ENCODE measurements at regions not wholly inside any gene's neighbourhood (a gene's known extent, or its start where the extent isn't known, plus 50 kb on each side); places are given as distances from the start of the nearest gene placed in this dataset.
"Not testable (repeated sequence)": the region's sequence is repeated elsewhere in the genome, so short reads cannot be mapped to it uniquely, and the experiment has no call there.

- Histone ChIP-seq H3K27me3 (replicated peaks; ENCODE audit: control insufficient read depth, insufficient read depth, low read length) (no peaks in the 10 kb centered on the region), H3K36me3 (ENCODE audit: control insufficient read depth, insufficient read depth, low read length) (no peaks in the 10 kb centered on the region), H3K4me3 (replicated peaks; ENCODE audit: low read depth, low read length) (no peak overlapping the region)
- TF ChIP-seq, protein P1, sequence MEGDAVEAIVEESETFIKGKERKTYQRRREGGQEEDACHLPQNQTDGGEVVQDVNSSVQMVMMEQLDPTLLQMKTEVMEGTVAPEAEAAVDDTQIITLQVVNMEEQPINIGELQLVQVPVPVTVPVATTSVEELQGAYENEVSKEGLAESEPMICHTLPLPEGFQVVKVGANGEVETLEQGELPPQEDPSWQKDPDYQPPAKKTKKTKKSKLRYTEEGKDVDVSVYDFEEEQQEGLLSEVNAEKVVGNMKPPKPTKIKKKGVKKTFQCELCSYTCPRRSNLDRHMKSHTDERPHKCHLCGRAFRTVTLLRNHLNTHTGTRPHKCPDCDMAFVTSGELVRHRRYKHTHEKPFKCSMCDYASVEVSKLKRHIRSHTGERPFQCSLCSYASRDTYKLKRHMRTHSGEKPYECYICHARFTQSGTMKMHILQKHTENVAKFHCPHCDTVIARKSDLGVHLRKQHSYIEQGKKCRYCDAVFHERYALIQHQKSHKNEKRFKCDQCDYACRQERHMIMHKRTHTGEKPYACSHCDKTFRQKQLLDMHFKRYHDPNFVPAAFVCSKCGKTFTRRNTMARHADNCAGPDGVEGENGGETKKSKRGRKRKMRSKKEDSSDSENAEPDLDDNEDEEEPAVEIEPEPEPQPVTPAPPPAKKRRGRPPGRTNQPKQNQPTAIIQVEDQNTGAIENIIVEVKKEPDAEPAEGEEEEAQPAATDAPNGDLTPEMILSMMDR (IDR thresholded peaks at IDR 0.05; ENCODE audit: insufficient read depth, low read length, poor library complexity, severe bottlenecking): no peak
- no peak for DNase-seq (ENCODE audit: extremely low read depth, insufficient read length)
Observed at GRCh38 chr7:81232084-81232799, 313.4 kb upstream of the SEMA3C start.

DNA sequence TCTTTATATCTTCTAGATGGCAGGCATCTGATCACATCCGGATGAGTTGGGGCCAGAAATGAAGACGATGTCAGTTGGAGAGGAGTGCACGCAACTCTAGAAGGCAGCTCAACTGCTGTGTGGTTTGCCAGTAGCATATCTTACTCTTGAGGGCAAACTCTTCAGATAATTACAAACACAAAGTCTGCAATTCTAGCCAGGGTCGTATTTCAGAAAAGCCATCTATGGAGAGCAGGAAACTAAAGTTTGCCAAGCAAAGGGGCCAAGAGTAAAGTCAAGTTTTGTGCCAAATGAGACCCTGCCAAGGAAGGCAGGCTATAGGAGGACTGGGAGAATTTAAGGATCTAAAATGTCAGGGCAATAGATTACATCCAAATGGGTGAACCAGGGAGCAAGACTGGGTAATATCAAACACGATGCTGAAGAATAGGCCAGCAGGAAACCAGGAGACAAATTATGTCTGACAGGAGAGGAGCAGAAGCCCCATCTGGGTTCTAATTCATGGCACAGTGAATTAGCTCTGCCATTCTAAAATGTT lies 312.5 kb upstream of the SEMA3C start:
- DNase-seq (ENCODE audit: extremely low read depth, insufficient read length): no peak
- TF ChIP-seq, protein P1 (IDR thresholded peaks at IDR 0.05; ENCODE audit: insufficient read depth, low read length, poor library complexity, severe bottlenecking): no peak
- Histone ChIP-seq H3K36me3 (ENCODE audit: control insufficient read depth, insufficient read depth, low read length) (no peaks in the 10 kb centered on the region), H3K4me3 (replicated peaks; ENCODE audit: low read depth, low read length) (no peak overlapping the region), H3K27me3 (replicated peaks; ENCODE audit: control insufficient read depth, insufficient read depth, low read length) (no peaks in the 10 kb centered on the region)

GRCh38 chr7:81226234-81226633 lies 307.4 kb upstream of the SEMA3C start:
- no peaks in the 10 kb centered on the region for H3K36me3 ChIP-seq (ENCODE audit: control insufficient read depth, insufficient read depth, low read length)
- H3K4me3 ChIP-seq (replicated peaks; ENCODE audit: low read depth, low read length): no peak overlapping the region
- no peak for DNase-seq (ENCODE audit: extremely low read depth, insufficient read length)
- TF ChIP-seq, protein P1 (IDR thresholded peaks at IDR 0.05; ENCODE audit: insufficient read depth, low read length, poor library complexity, severe bottlenecking): no peak
- no peaks in the 10 kb centered on the region for H3K27me3 ChIP-seq (replicated peaks; ENCODE audit: control insufficient read depth, insufficient read depth, low read length)

DNA sequence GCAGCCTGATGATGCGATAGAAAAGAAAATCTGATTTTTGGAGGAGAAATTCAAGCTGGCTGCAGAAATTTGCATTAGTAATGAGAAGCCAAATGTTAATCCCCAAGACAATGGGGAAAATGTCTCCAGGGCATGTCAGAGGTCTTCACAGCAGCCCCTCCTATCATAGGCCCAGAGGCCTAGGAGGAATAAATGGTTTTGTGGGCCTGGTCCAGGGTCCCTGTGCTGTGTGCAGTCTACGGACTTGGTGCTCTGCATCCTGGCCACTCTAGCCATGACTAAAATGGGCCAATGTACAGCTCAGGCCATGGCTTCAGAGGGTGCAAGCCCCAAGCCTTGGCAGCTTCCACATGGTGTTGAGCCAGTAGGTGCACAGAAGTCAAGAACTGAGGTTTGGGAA lies 303.8 kb upstream of the SEMA3C start:
- H3K27me3 ChIP-seq (replicated peaks; ENCODE audit: control insufficient read depth, insufficient read depth, low read length); H3K36me3 ChIP-seq (ENCODE audit: control insufficient read depth, insufficient read depth, low read length); DNase-seq (ENCODE audit: extremely low read depth, insufficient read length); H3K4me3 ChIP-seq (replicated peaks; ENCODE audit: low read depth, low read length): not testable (repeated sequence)

- Histone ChIP-seq H3K36me3 (ENCODE audit: control insufficient read depth, insufficient read depth, low read length) (no peaks in the 10 kb centered on the region), H3K27me3 (replicated peaks; ENCODE audit: control insufficient read depth, insufficient read depth, low read length) (no peaks in the 10 kb centered on the region), H3K4me3 (replicated peaks; ENCODE audit: low read depth, low read length) (no peak overlapping the region)
- TF ChIP-seq, protein P1 (IDR thresholded peaks at IDR 0.05; ENCODE audit: insufficient read depth, low read length, poor library complexity, severe bottlenecking): no peak
- DNase-seq (ENCODE audit: extremely low read depth, insufficient read length): no peak
Observed at GRCh38 chr7:81221527-81222217, 302.8 kb upstream of the SEMA3C start.

DNA sequence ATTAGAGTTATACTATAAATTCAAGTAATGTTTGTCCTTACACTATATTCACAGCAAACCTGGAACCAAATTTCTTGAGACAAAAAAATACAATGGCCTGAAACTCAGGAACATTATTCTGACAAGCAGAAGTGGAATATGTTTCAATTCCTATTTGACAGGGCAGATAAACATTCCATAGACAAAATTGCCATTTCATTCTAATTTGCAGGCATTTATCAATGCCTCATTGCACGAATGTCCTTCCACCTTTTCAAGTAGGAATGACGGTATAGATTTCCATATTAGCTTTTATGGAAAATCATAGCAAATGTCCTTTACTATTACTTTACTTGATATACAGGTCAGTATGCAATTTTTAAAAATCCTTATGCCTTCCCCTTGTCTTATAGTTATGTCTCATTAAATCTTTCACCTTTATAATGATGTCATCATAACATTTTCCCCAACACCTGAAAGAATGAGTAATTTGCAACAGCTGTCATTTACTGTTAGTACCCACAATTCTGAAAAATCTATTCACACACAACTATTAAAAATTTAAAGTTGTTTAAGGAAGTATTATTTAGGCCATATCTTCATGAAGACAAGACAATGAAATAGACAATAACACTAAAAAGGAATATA lies 299.7 kb upstream of the SEMA3C start:
- DNase-seq (ENCODE audit: extremely low read depth, insufficient read length): no peak

More for the DNA sequence above, 299.7 kb upstream of the SEMA3C start:
- Histone ChIP-seq H3K36me3 (ENCODE audit: control insufficient read depth, insufficient read depth, low read length) (no peaks in the 10 kb centered on the region), H3K4me3 (replicated peaks; ENCODE audit: low read depth, low read length) (no peak overlapping the region), H3K27me3 (replicated peaks; ENCODE audit: control insufficient read depth, insufficient read depth, low read length) (no peaks in the 10 kb centered on the region)
- TF ChIP-seq, protein P1 (IDR thresholded peaks at IDR 0.05; ENCODE audit: insufficient read depth, low read length, poor library complexity, severe bottlenecking): no peak

Data from GM06990 (cell line).